Loucy (cell line): ENCODE measurements at regions not wholly inside any gene's neighbourhood (a gene's known extent, or its start where the extent isn't known, plus 50 kb on each side); places are given as distances from the start of the nearest gene placed in this dataset.
"Not testable (repeated sequence)": the region's sequence is repeated elsewhere in the genome, so short reads cannot be mapped to it uniquely, and the experiment has no call there.

Source experiments
- H2AFZ ChIP-seq: fragments of 200-600 bp; sonication (generic); 2 replicates; pipeline ENCODE4 v1.6.0; 2016; ENCODE audit warnings: antibody characterized with exemption, mild to moderate bottlenecking, low read length, moderate library complexity
- H3F3A ChIP-seq: fragments of 200-600 bp; 2 replicates; pipeline ENCODE4 v1.6.0; 2016; ENCODE audit warnings: antibody characterized with exemption, low read depth, mild to moderate bottlenecking
- H3K27me3 ChIP-seq: fragments of 200-600 bp; sonication (generic); 2 replicates; pipeline ENCODE4 v1.6.1; 2014; ENCODE audit warnings: low read length, mild to moderate bottlenecking; ENCODE audit not compliant: insufficient read depth, poor library complexity, severe bottlenecking
- H3K36me3 ChIP-seq: fragments of 200-600 bp; sonication (generic); 2 replicates; pipeline ENCODE4 v1.6.1; 2016; ENCODE audit warnings: low read length; ENCODE audit not compliant: insufficient read depth
- H3K4me1 ChIP-seq: fragments of 200-600 bp; sonication (generic); 2 replicates; pipeline ENCODE4 v1.5.1; 2014; ENCODE audit warnings: low read length, mild to moderate bottlenecking; ENCODE audit not compliant: insufficient read depth, poor library complexity, severe bottlenecking
- H3K4me2 ChIP-seq: fragments of 200-600 bp; sonication (generic); 2 replicates; pipeline ENCODE4 v1.6.0; 2014; ENCODE audit warnings: antibody characterized with exemption, low read length, low read depth, mild to moderate bottlenecking; ENCODE audit not compliant: poor library complexity, severe bottlenecking
- H3K4me3 ChIP-seq: fragments of 200-600 bp; sonication (generic); 2 replicates; pipeline ENCODE4 v1.5.1; 2014; ENCODE audit warnings: low read length, mild to moderate bottlenecking, mixed read lengths; ENCODE audit not compliant: poor library complexity, severe bottlenecking
- H3K79me2 ChIP-seq: fragments of 200-600 bp; sonication (generic); 2 replicates; pipeline ENCODE4 v1.6.1; 2014; ENCODE audit warnings: low read length; ENCODE audit not compliant: insufficient read depth
- H3K9ac ChIP-seq: fragments of 200-600 bp; sonication (generic); 2 replicates; pipeline ENCODE4 v1.6.0; 2014; ENCODE audit warnings: mild to moderate bottlenecking, low read depth, low read length, moderate library complexity; ENCODE audit not compliant: poor library complexity, severe bottlenecking
- H3K9me2 ChIP-seq: fragments of 200-600 bp; sonication (generic); replicated peaks from 2 replicates; pipeline ENCODE4 v1.6.1; 2016; ENCODE audit warnings: low read depth, low read length, mixed read lengths
- H3K9me3 ChIP-seq: fragments of 200-600 bp; sonication (generic); 2 replicates; pipeline ENCODE4 v1.6.1; 2014; ENCODE audit warnings: mild to moderate bottlenecking, antibody characterized with exemption, low read length, low read depth; ENCODE audit not compliant: insufficient read depth
- H4K20me1 ChIP-seq: fragments of 200-600 bp; sonication (generic); 2 replicates; pipeline ENCODE4 v1.6.0; 2014; ENCODE audit warnings: antibody characterized with exemption, low read length, mild to moderate bottlenecking; ENCODE audit not compliant: insufficient read depth, poor library complexity, severe bottlenecking
- CTCF ChIP-seq: fragments of 200-600 bp; sonication (generic); conservative IDR thresholded peaks from 2 replicates; pipeline ENCODE4 v1.5.1; 2014; ENCODE audit warnings: mild to moderate bottlenecking, antibody characterized with exemption, low read length
- EZH2phosphoT487 ChIP-seq: fragments of 200-600 bp; IDR thresholded peaks from 2 replicates; pipeline ENCODE4 v1.6.1; 2018; ENCODE audit warnings: antibody characterized with exemption, mild to moderate bottlenecking, moderate library complexity, borderline replicate concordance

- Histone ChIP-seq H3K4me2 (no peak overlapping the region), H3K4me3 (no peak overlapping the region), H3K36me3 (no peaks in the 10 kb centered on the region), H3K79me2 (no peaks in the 10 kb centered on the region), H4K20me1 (no peaks in the 10 kb centered on the region), H3K9ac (no peak overlapping the region), H3F3A (no peaks in the 10 kb centered on the region), H3K4me1 (no peaks in the 10 kb centered on the region), H3K27me3 (no peaks in the 10 kb centered on the region), H2AFZ (no peak overlapping the region), H3K9me2 (no peaks in the 10 kb centered on the region), H3K9me3 (no peaks in the 10 kb centered on the region)
- no peak for TF ChIP-seq EZH2phosphoT487
- no peak for TF ChIP-seq CTCF
Measured at GRCh38 chr6:27743787-27744186, 168.4 kb downstream of the OR2B2 start.

GRCh38 chr6:27742833-27743573 is 169.2 kb downstream of the OR2B2 start:
- Histone ChIP-seq H3K4me3 (no peak overlapping the region), H2AFZ (no peak overlapping the region), H3F3A (no peaks in the 10 kb centered on the region), H3K27me3 (no peaks in the 10 kb centered on the region), H3K4me2 (no peak overlapping the region), H3K79me2 (no peaks in the 10 kb centered on the region), H3K36me3 (no peaks in the 10 kb centered on the region), H3K9me2 (no peaks in the 10 kb centered on the region), H3K4me1 (no peaks in the 10 kb centered on the region), H3K9me3 (no peaks in the 10 kb centered on the region), H4K20me1 (no peaks in the 10 kb centered on the region), H3K9ac (no peak overlapping the region)
- no peak for TF ChIP-seq EZH2phosphoT487
- no peak for TF ChIP-seq CTCF

GRCh38 chr6:27739902-27740301 is 172.3 kb downstream of the OR2B2 start:
- not testable (repeated sequence) for H3F3A ChIP-seq, H3K79me2 ChIP-seq, H3K27me3 ChIP-seq, H2AFZ ChIP-seq, H3K9ac ChIP-seq, H3K4me1 ChIP-seq, H3K4me3 ChIP-seq, H3K9me2 ChIP-seq, H4K20me1 ChIP-seq, H3K4me2 ChIP-seq, H3K9me3 ChIP-seq, H3K36me3 ChIP-seq

- Histone ChIP-seq H3K27me3 (no peaks in the 10 kb centered on the region), H3K9ac (no peak overlapping the region), H3K36me3 (no peaks in the 10 kb centered on the region), H3K9me2 (no peaks in the 10 kb centered on the region), H3K9me3 (no peaks in the 10 kb centered on the region), H3F3A (no peaks in the 10 kb centered on the region), H3K79me2 (no peaks in the 10 kb centered on the region), H4K20me1 (no peaks in the 10 kb centered on the region), H3K4me1 (no peaks in the 10 kb centered on the region), H3K4me2 (no peak overlapping the region), H3K4me3 (no peak overlapping the region), H2AFZ (no peak overlapping the region)
- TF ChIP-seq CTCF (no peak), EZH2phosphoT487 (no peak)
Measured at GRCh38 chr6:27736686-27737085, 175.5 kb downstream of the OR2B2 start.
